Fibroblast of villous mesenchyme (primary cell): ENCODE measurements at regions not wholly inside any gene's neighbourhood (a gene's known extent, or its start where the extent isn't known, plus 50 kb on each side); places are given as distances from the start of the nearest gene placed in this dataset.

ENCODE experiments used
- DNase-seq: peaks from one replicate; pipeline ENCODE4 v3.0.0-alpha.2; 2010; ENCODE audit warnings: low read depth
- H3K4me3 ChIP-seq: 2 replicates; pipeline ENCODE4 v1.5.1; 2011; ENCODE audit warnings: low read depth, mild to moderate bottlenecking, low read length
- TF ChIP-seq, protein P1 (sequence below): IDR thresholded peaks from 2 replicates; pipeline ENCODE4 v1.5.1; 2012; ENCODE audit warnings: low read depth, mild to moderate bottlenecking, low read length; ENCODE audit not compliant: insufficient read depth

DNA sequence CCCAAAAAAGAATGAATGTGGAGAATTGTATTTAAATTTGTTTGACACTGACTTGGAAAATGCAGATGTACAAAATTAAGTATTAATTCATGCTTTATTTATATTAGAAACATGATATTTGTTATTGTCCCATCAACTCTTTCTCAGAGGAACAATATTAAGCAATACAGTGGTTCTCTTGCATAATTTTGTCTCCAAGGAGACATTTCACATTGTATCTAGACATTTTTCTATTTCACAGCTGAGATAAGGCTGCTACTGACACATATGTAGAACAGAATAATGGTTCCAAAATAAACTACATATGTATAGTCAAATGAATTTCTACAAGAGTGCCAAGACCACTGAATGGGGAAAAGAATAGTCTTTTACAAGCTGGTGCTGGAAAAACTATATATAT is 427.9 kb upstream of the SPANXN1 start:
- peak; percentile 36 for DNase-seq
- no peak overlapping the region for H3K4me3 ChIP-seq
- TF ChIP-seq, protein P1, sequence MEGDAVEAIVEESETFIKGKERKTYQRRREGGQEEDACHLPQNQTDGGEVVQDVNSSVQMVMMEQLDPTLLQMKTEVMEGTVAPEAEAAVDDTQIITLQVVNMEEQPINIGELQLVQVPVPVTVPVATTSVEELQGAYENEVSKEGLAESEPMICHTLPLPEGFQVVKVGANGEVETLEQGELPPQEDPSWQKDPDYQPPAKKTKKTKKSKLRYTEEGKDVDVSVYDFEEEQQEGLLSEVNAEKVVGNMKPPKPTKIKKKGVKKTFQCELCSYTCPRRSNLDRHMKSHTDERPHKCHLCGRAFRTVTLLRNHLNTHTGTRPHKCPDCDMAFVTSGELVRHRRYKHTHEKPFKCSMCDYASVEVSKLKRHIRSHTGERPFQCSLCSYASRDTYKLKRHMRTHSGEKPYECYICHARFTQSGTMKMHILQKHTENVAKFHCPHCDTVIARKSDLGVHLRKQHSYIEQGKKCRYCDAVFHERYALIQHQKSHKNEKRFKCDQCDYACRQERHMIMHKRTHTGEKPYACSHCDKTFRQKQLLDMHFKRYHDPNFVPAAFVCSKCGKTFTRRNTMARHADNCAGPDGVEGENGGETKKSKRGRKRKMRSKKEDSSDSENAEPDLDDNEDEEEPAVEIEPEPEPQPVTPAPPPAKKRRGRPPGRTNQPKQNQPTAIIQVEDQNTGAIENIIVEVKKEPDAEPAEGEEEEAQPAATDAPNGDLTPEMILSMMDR: no peak

DNA sequence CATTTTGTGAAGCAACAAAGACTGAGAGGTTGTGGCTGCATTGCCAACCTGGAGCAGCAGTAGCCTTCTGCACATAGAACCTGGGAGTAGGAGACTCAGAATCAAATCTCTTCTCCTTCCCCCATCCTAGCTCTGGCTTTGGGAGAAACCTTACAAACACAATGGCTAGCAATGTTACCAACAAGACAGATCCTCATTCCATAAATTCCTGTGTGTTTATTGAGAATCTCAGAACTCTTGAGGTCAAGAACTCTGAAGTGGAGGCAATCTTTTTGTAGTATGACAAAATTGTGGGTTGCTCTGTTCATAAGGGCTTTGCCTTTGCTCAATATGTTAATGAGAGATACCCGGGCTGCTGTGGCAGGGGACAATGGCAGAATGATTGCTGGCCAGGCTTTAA is 406.7 kb upstream of the SPANXN1 start:
- H3K4me3 ChIP-seq: no peak overlapping the region
- TF ChIP-seq, protein P1: no peak
- DNase-seq: peak; percentile 6

DNA sequence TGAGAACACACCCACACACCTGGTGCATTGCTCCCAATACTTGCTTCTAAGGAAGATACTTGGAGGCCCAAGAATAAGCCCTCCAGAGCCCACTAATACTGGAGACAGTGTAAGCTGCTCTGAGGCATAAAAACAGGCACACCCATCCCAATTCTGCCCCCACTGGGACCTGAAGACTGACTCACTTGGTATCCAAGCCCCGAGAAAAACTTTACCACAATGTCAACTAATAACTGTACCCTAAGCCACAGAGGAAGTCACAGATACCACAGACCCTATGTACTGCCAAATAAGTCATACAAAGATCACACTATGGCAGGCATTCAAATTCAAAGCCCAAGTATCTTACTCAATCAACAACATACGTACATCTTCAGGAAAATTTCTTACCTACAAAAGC is 398.2 kb upstream of the SPANXN1 start:
- DNase-seq: no peak

DNA sequence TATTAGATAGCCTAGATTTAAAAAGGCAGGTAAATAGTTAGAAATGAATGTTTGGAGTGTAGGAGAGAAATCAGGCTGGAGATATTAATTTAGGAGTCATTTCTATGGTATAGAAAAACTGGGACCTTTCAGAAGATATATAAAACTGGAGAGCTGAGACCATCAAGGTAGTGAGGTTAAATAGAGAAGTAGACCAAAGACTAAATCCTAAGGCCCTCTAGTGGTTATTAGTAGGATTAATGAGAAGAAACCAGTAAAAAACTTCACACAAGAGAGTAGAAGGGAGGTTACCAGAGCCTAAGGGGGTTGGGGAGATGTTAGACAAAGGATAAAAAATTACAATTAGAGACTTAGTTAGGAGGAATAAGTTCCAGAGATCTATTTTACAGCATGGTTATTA is 351.0 kb upstream of the SPANXN1 start:
- no peak overlapping the region for H3K4me3 ChIP-seq
- TF ChIP-seq, protein P1: peak; percentile 24
- DNase-seq: peak; percentile 9

More for the DNA sequence above, 398.2 kb upstream of the SPANXN1 start:
- TF ChIP-seq, protein P1: no peak
- H3K4me3 ChIP-seq: no peak overlapping the region

DNA sequence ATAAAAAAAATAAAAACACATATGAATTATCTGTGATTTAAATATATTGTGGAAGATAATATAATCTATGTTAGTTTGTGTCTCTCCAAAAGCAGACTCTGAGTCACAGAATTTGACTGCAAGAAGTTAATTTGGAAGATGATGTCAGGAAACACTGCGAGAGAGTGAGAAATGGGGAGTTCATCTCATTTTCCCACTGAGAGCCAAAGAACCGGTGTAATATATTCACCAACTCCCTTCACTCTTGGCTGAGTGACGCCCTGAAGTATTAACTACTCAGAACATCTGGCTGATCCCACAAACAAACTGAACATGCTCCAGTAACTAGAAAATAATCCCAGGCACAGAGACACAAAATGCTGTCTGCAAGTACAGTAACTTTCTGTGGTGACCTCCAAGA is 345.8 kb upstream of the SPANXN1 start:
- H3K4me3 ChIP-seq: no peak overlapping the region
- DNase-seq: no peak
- TF ChIP-seq, protein P1: no peak

GRCh38 chrX:144916785-144917184 is 330.5 kb upstream of the SPANXN1 start:
- H3K4me3 ChIP-seq: no peak overlapping the region
- TF ChIP-seq, protein P1: no peak
- DNase-seq: no peak

- DNase-seq: no peak
- TF ChIP-seq, protein P1: no peak
- H3K4me3 ChIP-seq: no peak overlapping the region
Measured at GRCh38 chrX:144918936-144919335, 328.4 kb upstream of the SPANXN1 start.
